OCI-LY1 (cell line): ENCODE measurements at regions not wholly inside any gene's neighbourhood (a gene's known extent, or its start where the extent isn't known, plus 50 kb on each side); places are given as distances from the start of the nearest gene placed in this dataset.

Experiments
- H2AFZ ChIP-seq: fragments of 200-600 bp; sonication (generic), shearing (Covaris generic); 2 replicates; pipeline ENCODE4 v1.6.0; 2014; ENCODE audit warnings: antibody characterized with exemption, mild to moderate bottlenecking, low read length
- H3F3A ChIP-seq: fragments of 200-600 bp; sonication (generic), shearing (Covaris generic); 2 replicates; pipeline ENCODE4 v1.6.0; 2014; ENCODE audit warnings: mild to moderate bottlenecking, antibody characterized with exemption, low read length, moderate library complexity; ENCODE audit not compliant: insufficient read depth
- H3K27ac ChIP-seq: fragments of 200-600 bp; sonication (generic); 2 replicates; pipeline ENCODE4 v1.5.1; 2014; ENCODE audit warnings: low read length, mixed run types, mild to moderate bottlenecking, low read depth; ENCODE audit not compliant: poor library complexity, severe bottlenecking
- H3K27me3 ChIP-seq: fragments of 200-600 bp; sonication (generic); 2 replicates; pipeline ENCODE4 v1.6.0; 2014; ENCODE audit warnings: antibody characterized with exemption, mild to moderate bottlenecking, low read length, moderate library complexity; ENCODE audit not compliant: insufficient read depth
- H3K36me3 ChIP-seq: fragments of 200-600 bp; sonication (generic); 2 replicates; pipeline ENCODE4 v1.6.1; 2014; ENCODE audit warnings: mild to moderate bottlenecking, antibody characterized with exemption, low read length, moderate library complexity, mixed read lengths; ENCODE audit not compliant: insufficient read depth
- H3K4me1 ChIP-seq: fragments of 200-600 bp; sonication (generic); 2 replicates; pipeline ENCODE4 v1.5.1; 2014; ENCODE audit warnings: mild to moderate bottlenecking, low read length, moderate library complexity; ENCODE audit not compliant: insufficient read depth, severe bottlenecking
- H3K4me2 ChIP-seq: fragments of 200-600 bp; sonication (generic), shearing (Covaris generic); 2 replicates; pipeline ENCODE4 v1.6.1; 2014; ENCODE audit warnings: low read length
- H3K4me3 ChIP-seq: fragments of 200-600 bp; sonication (generic); 2 replicates; pipeline ENCODE4 v1.5.1; 2014; ENCODE audit warnings: low read length, low read depth, mild to moderate bottlenecking, mixed read lengths; ENCODE audit not compliant: poor library complexity, severe bottlenecking
- H3K79me2 ChIP-seq: fragments of 200-600 bp; shearing (Covaris generic); 2 replicates; pipeline ENCODE4 v1.6.1; 2016; ENCODE audit warnings: mixed run types, low read length, mixed read lengths; ENCODE audit not compliant: insufficient read depth
- H3K9ac ChIP-seq: fragments of 200-600 bp; sonication (generic), shearing (Covaris generic); 2 replicates; pipeline ENCODE4 v1.6.1; 2014; ENCODE audit warnings: mild to moderate bottlenecking, low read length, mixed read lengths
- H3K9me2 ChIP-seq: fragments of 200-600 bp; sonication (generic), shearing (Covaris generic); 2 replicates; pipeline ENCODE4 v1.6.1; 2014; ENCODE audit warnings: low read depth, mild to moderate bottlenecking, low read length, mixed read lengths
- H3K9me3 ChIP-seq: fragments of 200-600 bp; shearing (Covaris generic); 2 replicates; pipeline ENCODE4 v1.6.1; 2014; ENCODE audit warnings: low read length, mixed read lengths
- H4K20me1 ChIP-seq: fragments of 200-600 bp; sonication (generic), shearing (Covaris generic); 2 replicates; pipeline ENCODE4 v1.6.0; 2016; ENCODE audit warnings: mild to moderate bottlenecking, low read length; ENCODE audit not compliant: insufficient read depth
- EZH2 ChIP-seq: fragments of 200-600 bp; sonication (generic), shearing (Covaris generic); IDR thresholded peaks from 2 replicates; pipeline ENCODE4 v1.8.0; 2017; ENCODE audit warnings: borderline replicate concordance, mixed run types, mild to moderate bottlenecking, antibody characterized with exemption, low read length, moderate library complexity, mixed read lengths
- TF ChIP-seq, protein P1 (sequence below): fragments of 200-600 bp; sonication (generic), shearing (Covaris generic); IDR thresholded peaks from 2 replicates; pipeline ENCODE4 v1.5.1; 2017; ENCODE audit warnings: mild to moderate bottlenecking, antibody characterized with exemption, low read length, moderate library complexity, mixed read lengths

DNA sequence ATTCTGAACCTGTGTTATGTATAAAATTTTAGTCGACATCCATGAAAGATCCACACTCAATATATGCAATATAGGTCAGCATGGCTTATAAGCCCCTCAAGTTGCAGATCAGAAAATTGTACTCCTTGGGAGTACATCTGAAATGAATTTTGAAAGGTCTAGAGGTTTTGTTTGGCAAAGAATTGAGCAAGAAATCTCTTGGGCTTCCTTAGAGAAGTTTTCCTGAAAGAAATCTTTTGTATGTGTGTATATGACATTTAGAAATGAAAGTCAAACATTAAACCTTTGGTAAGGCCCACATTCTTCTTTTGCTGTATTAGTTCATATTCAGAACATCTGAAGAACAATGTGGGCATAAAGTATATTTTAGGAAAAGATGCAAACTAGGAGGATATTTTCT is 1006.6 kb downstream of the NAALADL2 start:
- Histone ChIP-seq H3K9me2 (no peaks in the 10 kb centered on the region), H3K79me2 (no peaks in the 10 kb centered on the region), H3K9ac (no peak overlapping the region), H3K4me2 (no peak overlapping the region), H4K20me1 (no peaks in the 10 kb centered on the region), H3K9me3 (no peaks in the 10 kb centered on the region), H2AFZ (no peak overlapping the region), H3K4me1 (no peaks in the 10 kb centered on the region), H3K4me3 (no peak overlapping the region), H3F3A (no peaks in the 10 kb centered on the region), H3K27me3 (no peaks in the 10 kb centered on the region), H3K27ac (no peak overlapping the region), H3K36me3 (no peaks in the 10 kb centered on the region)
- TF ChIP-seq, protein P1, sequence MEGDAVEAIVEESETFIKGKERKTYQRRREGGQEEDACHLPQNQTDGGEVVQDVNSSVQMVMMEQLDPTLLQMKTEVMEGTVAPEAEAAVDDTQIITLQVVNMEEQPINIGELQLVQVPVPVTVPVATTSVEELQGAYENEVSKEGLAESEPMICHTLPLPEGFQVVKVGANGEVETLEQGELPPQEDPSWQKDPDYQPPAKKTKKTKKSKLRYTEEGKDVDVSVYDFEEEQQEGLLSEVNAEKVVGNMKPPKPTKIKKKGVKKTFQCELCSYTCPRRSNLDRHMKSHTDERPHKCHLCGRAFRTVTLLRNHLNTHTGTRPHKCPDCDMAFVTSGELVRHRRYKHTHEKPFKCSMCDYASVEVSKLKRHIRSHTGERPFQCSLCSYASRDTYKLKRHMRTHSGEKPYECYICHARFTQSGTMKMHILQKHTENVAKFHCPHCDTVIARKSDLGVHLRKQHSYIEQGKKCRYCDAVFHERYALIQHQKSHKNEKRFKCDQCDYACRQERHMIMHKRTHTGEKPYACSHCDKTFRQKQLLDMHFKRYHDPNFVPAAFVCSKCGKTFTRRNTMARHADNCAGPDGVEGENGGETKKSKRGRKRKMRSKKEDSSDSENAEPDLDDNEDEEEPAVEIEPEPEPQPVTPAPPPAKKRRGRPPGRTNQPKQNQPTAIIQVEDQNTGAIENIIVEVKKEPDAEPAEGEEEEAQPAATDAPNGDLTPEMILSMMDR = no peak
- TF ChIP-seq EZH2 = no peak

DNA sequence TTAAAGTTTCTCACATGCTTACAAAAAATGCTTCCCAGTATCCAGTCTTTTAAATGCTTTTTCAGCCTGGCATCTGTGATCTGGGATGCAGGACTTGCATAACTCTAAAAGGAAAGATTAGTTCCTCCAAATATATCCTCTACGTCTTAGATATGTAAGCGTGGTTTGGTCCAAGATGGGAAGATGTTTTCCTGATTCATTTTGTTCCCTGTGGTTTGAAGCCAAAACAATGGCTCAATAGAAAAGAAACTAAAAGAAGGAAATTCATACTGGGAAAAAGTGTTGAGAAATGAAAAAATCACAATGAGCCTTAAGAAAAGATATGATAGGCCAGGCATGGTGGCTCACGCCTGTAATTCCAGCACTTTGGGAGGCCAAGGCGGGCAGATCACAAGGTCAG is 1002.8 kb downstream of the NAALADL2 start:
- H3F3A ChIP-seq = no peaks in the 10 kb centered on the region
- no peaks in the 10 kb centered on the region for H3K79me2 ChIP-seq
- H3K4me1 ChIP-seq = no peaks in the 10 kb centered on the region
- H3K9me3 ChIP-seq = no peaks in the 10 kb centered on the region
- H4K20me1 ChIP-seq = no peaks in the 10 kb centered on the region
- H3K4me2 ChIP-seq = no peak overlapping the region
- no peak overlapping the region for H3K9ac ChIP-seq
- H3K9me2 ChIP-seq = no peaks in the 10 kb centered on the region
- H2AFZ ChIP-seq = no peak overlapping the region
- H3K27me3 ChIP-seq = no peaks in the 10 kb centered on the region
- TF ChIP-seq, protein P1 = no peak
- no peak for TF ChIP-seq EZH2
- H3K36me3 ChIP-seq = no peaks in the 10 kb centered on the region
- no peak overlapping the region for H3K4me3 ChIP-seq
- no peak overlapping the region for H3K27ac ChIP-seq
